Gastrocnemius medialis (tissue), 4 donors: ENCODE measurements at regions not wholly inside any gene's neighbourhood (a gene's known extent, or its start where the extent isn't known, plus 50 kb on each side); places are given as distances from the start of the nearest gene placed in this dataset.

Source experiments
- POLR2A ChIP-seq, 2 donors: fragments of 450-650 bp; IDR thresholded peaks; one replicate each; pipeline ENCODE4 v1.6.1; 2017; ENCODE audit warnings: antibody characterized with exemption in 2 of 2, mild to moderate bottlenecking in 2 of 2, moderate library complexity in 2 of 2
- TF ChIP-seq, protein P1 (sequence below), 5 experiments: fragments of 450-650 bp in 3 of 5; fragments of 200-600 bp in 2 of 5; sonication (generic) in 2 of 5; IDR thresholded peaks in 4 of 5; conservative IDR thresholded peaks in 1 of 5; 1 replicate in 4 of 5; 2 replicates in 1 of 5; pipeline ENCODE4 v1.5.1; 2016 to 2019; ENCODE audit warnings: antibody characterized with exemption in 5 of 5, mild to moderate bottlenecking in 3 of 5, moderate library complexity in 3 of 5

GRCh38 chr9:115690786-115691496 is 462.6 kb upstream of the PAPPA start:
- TF ChIP-seq, protein P1, sequence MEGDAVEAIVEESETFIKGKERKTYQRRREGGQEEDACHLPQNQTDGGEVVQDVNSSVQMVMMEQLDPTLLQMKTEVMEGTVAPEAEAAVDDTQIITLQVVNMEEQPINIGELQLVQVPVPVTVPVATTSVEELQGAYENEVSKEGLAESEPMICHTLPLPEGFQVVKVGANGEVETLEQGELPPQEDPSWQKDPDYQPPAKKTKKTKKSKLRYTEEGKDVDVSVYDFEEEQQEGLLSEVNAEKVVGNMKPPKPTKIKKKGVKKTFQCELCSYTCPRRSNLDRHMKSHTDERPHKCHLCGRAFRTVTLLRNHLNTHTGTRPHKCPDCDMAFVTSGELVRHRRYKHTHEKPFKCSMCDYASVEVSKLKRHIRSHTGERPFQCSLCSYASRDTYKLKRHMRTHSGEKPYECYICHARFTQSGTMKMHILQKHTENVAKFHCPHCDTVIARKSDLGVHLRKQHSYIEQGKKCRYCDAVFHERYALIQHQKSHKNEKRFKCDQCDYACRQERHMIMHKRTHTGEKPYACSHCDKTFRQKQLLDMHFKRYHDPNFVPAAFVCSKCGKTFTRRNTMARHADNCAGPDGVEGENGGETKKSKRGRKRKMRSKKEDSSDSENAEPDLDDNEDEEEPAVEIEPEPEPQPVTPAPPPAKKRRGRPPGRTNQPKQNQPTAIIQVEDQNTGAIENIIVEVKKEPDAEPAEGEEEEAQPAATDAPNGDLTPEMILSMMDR (IDR thresholded peaks at IDR 0.05 in 4 of 5, conservative IDR thresholded peaks at IDR 0.05 in 1 of 5), result no peak
- TF ChIP-seq POLR2A (IDR thresholded peaks at IDR 0.05), result no peak
